ENCODE measurements at regions not wholly inside any gene's neighbourhood (a gene's known extent, or its start where the extent isn't known, plus 50 kb on each side); places are given as distances from the start of the nearest gene placed in this dataset.
"Not testable (repeated sequence)": the region's sequence is repeated elsewhere in the genome, so short reads cannot be mapped to it uniquely, and the experiment has no call there.

GRCh38 chr11:101292661-101293240 is 163.1 kb upstream of the PGR start:
- no peak for DNase-seq

GRCh38 chr11:101291279-101291678 is 161.7 kb upstream of the PGR start:
- DNase-seq: no peak

- no peak for DNase-seq
Observed at GRCh38 chr11:101288392-101288791, 158.8 kb upstream of the PGR start.

GRCh38 chr11:101279728-101280127 is 150.1 kb upstream of the PGR start:
- DNase-seq: no peak

GRCh38 chr11:101278286-101278685 is 148.7 kb upstream of the PGR start:
- no peak for DNase-seq

GRCh38 chr11:101277036-101277435 is 147.4 kb upstream of the PGR start:
- no peak for DNase-seq

- DNase-seq: no peak
Observed at GRCh38 chr11:101269990-101270660, 140.5 kb upstream of the PGR start.

GRCh38 chr11:101269390-101269789 is 139.8 kb upstream of the PGR start:
- DNase-seq: no peak

GRCh38 chr11:101267654-101268053 is 138.0 kb upstream of the PGR start:
- DNase-seq: no peak

- no peak for DNase-seq
Observed at GRCh38 chr11:101264306-101264705, 134.7 kb upstream of the PGR start.

- no peak for DNase-seq
Observed at GRCh38 chr11:101262995-101263394, 133.4 kb upstream of the PGR start.

GRCh38 chr11:101262258-101262657 is 132.6 kb upstream of the PGR start:
- DNase-seq: no peak

GRCh38 chr11:101255036-101255435 is 125.4 kb upstream of the PGR start:
- no peak for DNase-seq

- DNase-seq: no peak
Observed at GRCh38 chr11:101254037-101254436, 124.4 kb upstream of the PGR start.

GRCh38 chr11:101245635-101246034 is 116.0 kb upstream of the PGR start:
- not testable (repeated sequence) for DNase-seq

GRCh38 chr11:101245081-101245480 is 115.5 kb upstream of the PGR start:
- not testable (repeated sequence) for DNase-seq

GRCh38 chr11:101241160-101241795 is 111.7 kb upstream of the PGR start:
- DNase-seq: no peak

- DNase-seq: not testable (repeated sequence)
Observed at GRCh38 chr11:101231207-101231834, 101.7 kb upstream of the PGR start.

- no peak for DNase-seq
Observed at GRCh38 chr11:101226617-101227016, 97.0 kb upstream of the PGR start.

- DNase-seq: no peak
Observed at GRCh38 chr11:101224221-101224620, 94.6 kb upstream of the PGR start.

- not testable (repeated sequence) for DNase-seq
Observed at GRCh38 chr11:101218091-101218490, 88.5 kb upstream of the PGR start.

- DNase-seq: not testable (repeated sequence)
Observed at GRCh38 chr11:101216091-101216490, 86.5 kb upstream of the PGR start.

GRCh38 chr11:101215069-101215468 is 85.5 kb upstream of the PGR start:
- no peak for DNase-seq

GRCh38 chr11:101211407-101211975 is 81.9 kb upstream of the PGR start:
- no peak for DNase-seq
